ENCODE measurements at regions not wholly inside any gene's neighbourhood (a gene's known extent, or its start where the extent isn't known, plus 50 kb on each side); places are given as distances from the start of the nearest gene placed in this dataset.

DNA sequence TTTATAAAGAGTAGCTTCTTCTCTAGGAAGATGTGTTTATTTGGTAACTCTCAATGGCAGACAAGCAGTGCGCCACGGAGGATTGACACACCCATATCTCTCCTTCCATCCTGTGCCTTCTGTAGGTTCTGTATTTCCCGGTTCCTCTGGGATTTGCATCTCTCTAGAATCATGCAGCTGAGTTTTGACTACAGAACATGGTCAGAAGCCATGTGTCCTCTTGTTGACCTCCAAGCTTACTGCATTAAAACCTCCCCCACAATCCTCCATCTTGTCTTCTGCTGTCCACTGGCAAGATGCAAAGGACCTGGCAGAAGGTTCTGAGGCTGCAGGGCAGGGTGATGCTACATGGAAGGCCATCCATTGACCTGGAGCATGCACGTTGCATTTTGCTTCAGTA lies 482.0 kb downstream of the DMRT2 start:
- H3K4me3 ChIP-seq (ENCODE audit: low read depth, low read length) = no peak overlapping the region
- DNase-seq (ENCODE audit: low read depth) = no peak
- TF ChIP-seq, protein P1, sequence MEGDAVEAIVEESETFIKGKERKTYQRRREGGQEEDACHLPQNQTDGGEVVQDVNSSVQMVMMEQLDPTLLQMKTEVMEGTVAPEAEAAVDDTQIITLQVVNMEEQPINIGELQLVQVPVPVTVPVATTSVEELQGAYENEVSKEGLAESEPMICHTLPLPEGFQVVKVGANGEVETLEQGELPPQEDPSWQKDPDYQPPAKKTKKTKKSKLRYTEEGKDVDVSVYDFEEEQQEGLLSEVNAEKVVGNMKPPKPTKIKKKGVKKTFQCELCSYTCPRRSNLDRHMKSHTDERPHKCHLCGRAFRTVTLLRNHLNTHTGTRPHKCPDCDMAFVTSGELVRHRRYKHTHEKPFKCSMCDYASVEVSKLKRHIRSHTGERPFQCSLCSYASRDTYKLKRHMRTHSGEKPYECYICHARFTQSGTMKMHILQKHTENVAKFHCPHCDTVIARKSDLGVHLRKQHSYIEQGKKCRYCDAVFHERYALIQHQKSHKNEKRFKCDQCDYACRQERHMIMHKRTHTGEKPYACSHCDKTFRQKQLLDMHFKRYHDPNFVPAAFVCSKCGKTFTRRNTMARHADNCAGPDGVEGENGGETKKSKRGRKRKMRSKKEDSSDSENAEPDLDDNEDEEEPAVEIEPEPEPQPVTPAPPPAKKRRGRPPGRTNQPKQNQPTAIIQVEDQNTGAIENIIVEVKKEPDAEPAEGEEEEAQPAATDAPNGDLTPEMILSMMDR (IDR thresholded peaks at IDR 0.05; ENCODE audit: control insufficient read depth, extremely low read depth, insufficient read depth) = no peak

GRCh38 chr9:1535051-1535450 lies 480.1 kb upstream of the SMARCA2 start:
- TF ChIP-seq, protein P1 (IDR thresholded peaks at IDR 0.05; ENCODE audit: control insufficient read depth, extremely low read depth, insufficient read depth) = no peak
- no peak for DNase-seq (ENCODE audit: low read depth)
- H3K4me3 ChIP-seq (ENCODE audit: low read depth, low read length) = no peak overlapping the region

DNA sequence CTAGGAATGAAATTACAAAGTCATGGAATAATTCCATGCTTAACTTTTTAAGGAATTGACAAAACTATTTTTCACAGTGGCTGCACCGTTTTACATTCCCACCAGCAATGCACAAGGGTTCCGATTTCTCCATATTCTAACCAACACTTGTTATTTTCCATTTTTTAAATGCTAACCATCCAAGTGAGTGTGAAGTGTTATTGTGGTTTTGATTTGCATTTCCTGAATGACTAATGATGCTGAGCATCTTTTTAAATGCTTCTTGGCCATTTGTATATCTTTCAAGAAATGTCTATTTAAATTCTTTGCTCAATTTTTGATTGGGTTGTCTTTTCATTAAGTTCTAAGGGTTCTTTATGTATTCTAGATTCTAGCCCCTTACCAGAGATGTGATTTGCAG lies 479.5 kb upstream of the SMARCA2 start:
- DNase-seq (ENCODE audit: low read depth) = no peak
- TF ChIP-seq, protein P1 (IDR thresholded peaks at IDR 0.05; ENCODE audit: control insufficient read depth, extremely low read depth, insufficient read depth) = no peak
- H3K4me3 ChIP-seq (ENCODE audit: low read depth, low read length) = no peak overlapping the region

- TF ChIP-seq, protein P1 (IDR thresholded peaks at IDR 0.05; ENCODE audit: control insufficient read depth, extremely low read depth, insufficient read depth) = no peak
- DNase-seq (ENCODE audit: low read depth) = no peak
- no peak overlapping the region for H3K4me3 ChIP-seq (ENCODE audit: low read depth, low read length)
Observed at GRCh38 chr9:1536522-1537170, 478.5 kb upstream of the SMARCA2 start.

- no peak for DNase-seq (ENCODE audit: low read depth)
- TF ChIP-seq, protein P1 (IDR thresholded peaks at IDR 0.05; ENCODE audit: control insufficient read depth, extremely low read depth, insufficient read depth) = no peak
- H3K4me3 ChIP-seq (ENCODE audit: low read depth, low read length) = no peak overlapping the region
Observed at GRCh38 chr9:1538301-1538700, 476.8 kb upstream of the SMARCA2 start.

GRCh38 chr9:1539216-1539615 lies 475.9 kb upstream of the SMARCA2 start:
- TF ChIP-seq, protein P1 (IDR thresholded peaks at IDR 0.05; ENCODE audit: control insufficient read depth, extremely low read depth, insufficient read depth) = no peak
- no peak overlapping the region for H3K4me3 ChIP-seq (ENCODE audit: low read depth, low read length)
- no peak for DNase-seq (ENCODE audit: low read depth)

DNA sequence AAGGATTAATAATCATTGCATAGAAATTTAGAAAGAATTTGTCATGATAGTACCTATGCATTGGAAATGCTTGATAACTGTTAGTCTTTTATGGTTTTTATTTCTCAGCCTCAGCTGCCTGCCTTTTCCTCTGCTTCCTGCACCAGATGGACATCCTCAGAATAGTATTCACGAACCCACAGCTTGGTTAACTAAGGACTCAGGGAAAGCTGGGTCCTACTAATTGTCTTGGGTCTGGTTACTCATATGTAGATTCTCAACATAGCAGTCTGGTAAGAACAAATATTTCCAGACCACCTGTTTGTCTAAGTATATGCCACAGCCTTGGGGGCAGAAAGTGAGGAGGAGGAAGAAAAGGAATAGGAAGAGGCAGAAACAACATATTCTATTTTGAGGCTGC lies 464.5 kb upstream of the SMARCA2 start:
- DNase-seq (ENCODE audit: low read depth) = no peak
- TF ChIP-seq, protein P1 (IDR thresholded peaks at IDR 0.05; ENCODE audit: control insufficient read depth, extremely low read depth, insufficient read depth) = no peak

More for the DNA sequence above, 464.5 kb upstream of the SMARCA2 start:
- no peak overlapping the region for H3K4me3 ChIP-seq (ENCODE audit: low read depth, low read length)
